DMS114 treated with DMSO at 0.1 percent for 48 hours (cell line): ENCODE measurements at regions not wholly inside any gene's neighbourhood (a gene's known extent, or its start where the extent isn't known, plus 50 kb on each side); places are given as distances from the start of the nearest gene placed in this dataset.
"Not testable (repeated sequence)": the region's sequence is repeated elsewhere in the genome, so short reads cannot be mapped to it uniquely, and the experiment has no call there.

ENCODE experiments used
- DNase-seq: peaks from one replicate; lab custom pipeline; 2025; ENCODE audit not compliant: unreplicated experiment; lab: John Stamatoyannopoulos, UW

GRCh38 chr14:105653921-105654320 lies 127.5 kb downstream of the TMEM121 start:
- not testable (repeated sequence) for DNase-seq

- DNase-seq, result not testable (repeated sequence)
Measured at GRCh38 chr14:105659255-105659654, 132.9 kb downstream of the TMEM121 start.

GRCh38 chr14:105659935-105660527 lies 133.6 kb downstream of the TMEM121 start:
- DNase-seq, result no peak

DNA sequence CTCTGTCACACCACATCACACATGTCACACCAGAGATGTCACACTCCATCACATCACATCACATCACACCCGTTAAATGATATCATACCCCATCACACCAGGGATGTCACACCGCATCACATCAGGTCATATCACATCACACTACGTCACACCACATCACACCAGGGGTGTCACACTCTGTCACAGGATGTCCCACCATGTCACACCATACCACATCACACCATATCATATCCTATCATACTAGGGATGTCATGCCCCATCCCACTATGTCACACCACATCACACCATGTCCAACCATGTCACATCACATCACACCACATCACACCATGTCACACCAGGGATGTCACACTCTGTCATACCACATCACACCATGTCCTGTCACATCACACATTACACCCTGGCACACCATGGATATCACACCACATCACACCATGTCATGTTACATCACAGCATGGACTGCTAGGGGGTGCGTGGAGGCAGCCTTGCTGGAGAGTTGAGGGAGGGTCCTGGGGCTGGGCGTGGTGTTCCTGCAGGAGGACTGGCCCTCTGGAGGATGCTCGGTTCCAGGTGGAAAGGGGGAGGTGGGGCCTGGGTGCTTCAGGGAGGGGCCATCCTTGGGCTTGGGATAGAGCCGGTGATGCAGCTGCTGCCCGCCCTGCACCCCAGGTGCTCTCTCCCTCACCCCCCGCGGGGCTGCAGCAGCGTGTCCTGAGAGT lies 134.6 kb downstream of the TMEM121 start:
- DNase-seq, result no peak

GRCh38 chr14:105662043-105662442 lies 135.7 kb downstream of the TMEM121 start:
- DNase-seq, result not testable (repeated sequence)

- DNase-seq, result not testable (repeated sequence)
Measured at GRCh38 chr14:105662592-105662991, 136.2 kb downstream of the TMEM121 start.

DNA sequence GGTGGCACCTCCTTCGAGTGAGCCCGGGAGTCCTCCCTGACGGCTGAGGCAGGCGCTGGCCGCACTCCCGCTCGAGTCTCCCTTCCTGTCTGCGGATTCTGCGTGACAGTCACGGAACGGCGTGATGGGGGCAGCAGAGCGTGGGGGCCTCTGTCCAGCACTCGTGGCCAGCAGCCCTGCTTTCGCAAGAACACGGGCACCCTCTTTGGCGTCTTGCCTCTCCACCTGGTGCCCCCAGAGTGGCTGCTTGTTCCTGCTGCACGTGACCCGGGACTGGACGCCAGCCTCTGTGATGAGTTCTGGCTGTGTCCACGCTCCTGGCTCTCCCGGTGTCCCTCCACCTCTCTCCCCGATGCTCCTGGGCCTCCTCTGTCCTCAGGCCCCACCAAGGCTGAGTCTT lies 136.9 kb downstream of the TMEM121 start:
- not testable (repeated sequence) for DNase-seq

DNA sequence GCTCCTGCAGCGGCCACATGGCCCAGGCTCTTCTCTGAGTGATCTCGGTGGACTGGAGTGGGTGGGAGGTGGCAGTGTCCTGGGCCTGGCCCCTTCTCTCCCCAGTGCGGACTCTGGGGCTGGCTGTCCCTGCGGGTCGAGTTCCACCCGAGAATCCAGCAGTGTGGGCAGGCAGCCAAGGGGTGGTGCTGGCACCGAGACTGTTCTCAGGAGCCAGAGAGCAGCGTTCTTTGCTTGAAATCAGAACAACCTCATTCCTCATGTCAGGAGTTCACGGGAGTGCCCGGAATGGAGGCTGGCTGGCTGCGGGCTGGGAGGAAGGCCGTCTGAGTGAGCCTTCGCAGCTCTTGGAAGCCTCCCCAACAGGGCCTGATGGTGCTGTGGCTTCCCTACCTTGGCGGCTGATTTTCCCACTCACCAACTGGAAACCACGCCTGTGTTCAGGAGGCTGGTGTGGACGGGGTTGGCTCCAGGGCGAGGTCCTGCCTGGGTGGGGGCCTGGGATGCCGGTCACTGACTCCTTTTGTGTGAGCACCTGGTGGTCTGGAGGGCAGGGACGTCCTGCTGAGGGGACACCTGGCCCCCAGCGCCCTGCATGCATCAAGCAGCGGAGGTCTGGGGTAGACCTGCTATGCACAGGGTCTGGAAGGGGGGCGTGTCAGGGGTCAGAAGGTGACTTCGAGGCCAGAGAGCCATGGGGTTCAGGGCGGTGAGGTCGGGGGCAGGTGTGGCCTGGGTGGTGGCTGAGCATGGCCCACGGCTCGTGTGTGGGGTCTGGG lies 137.6 kb downstream of the TMEM121 start:
- not testable (repeated sequence) for DNase-seq

DNA sequence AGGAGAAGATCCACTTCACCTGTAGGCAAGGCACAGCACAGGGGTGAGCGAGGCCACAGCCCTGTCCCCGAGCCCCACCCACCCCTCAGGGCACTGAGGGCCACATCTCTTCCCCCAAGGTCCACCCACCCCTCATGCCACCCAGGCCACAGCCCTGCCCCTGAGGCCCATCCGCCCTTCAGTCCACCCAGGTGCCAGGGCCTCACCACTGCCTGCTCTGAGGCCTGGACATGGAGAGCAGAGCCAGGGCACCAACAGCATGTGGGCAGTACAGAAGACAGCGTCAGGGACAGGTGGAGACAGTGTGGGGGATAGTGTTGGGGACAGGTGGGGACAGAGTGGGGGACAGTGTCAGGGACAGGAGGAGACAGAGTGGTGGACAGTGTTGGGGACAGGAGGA lies 138.3 kb downstream of the TMEM121 start:
- no peak for DNase-seq

DNA sequence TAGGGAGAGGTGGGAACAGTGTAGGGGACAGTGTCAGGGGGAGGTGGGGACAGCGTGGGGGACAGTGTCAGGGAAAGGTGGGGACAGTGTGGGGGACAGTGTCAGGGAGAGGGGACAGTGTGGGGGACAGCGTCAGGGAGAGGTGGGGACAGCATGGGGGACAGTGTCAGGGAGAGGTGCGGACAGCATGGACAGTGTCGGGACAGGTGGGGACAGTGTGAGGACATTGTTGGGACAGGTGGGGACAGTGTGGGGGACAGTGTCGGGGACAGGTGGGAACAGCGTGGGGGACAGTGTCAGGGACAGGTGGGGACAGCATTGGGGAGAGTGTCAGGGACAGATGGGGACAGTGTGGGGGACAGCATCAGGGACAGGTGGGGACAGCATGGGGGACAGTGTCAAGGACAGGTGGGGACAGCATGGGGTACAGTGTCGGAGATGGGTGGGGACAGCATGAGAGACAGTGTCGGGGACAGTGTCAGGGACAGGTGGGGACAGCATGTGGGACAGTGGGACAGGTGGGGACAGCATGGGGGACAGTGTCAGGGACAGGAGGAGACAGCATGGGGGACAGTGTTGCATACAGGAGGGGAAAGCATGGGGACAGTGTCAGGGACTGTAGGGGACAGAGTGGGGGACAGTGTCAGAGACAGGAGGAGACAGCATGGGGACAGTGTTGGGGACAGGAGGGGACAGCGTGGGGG lies 139.0 kb downstream of the TMEM121 start:
- no peak for DNase-seq

DNA sequence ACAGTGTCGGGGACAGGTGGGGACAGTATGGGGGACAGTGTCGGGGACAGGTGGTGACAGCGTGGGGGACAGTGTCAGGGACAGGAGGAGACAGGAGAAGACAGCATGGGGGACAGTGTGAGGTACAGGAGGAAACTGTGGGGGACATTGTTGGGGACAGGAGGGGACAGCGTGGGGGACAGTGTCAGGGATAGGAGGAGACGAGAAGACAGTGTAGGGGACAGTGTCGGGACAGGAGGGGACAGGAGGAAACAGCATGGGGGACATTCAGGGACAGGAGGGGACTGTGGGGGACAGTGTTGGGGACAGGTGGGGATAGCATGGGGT lies 139.5 kb downstream of the TMEM121 start:
- DNase-seq, result no peak

GRCh38 chr14:105666420-105666819 lies 140.0 kb downstream of the TMEM121 start:
- DNase-seq, result no peak

- DNase-seq, result not testable (repeated sequence)
Measured at GRCh38 chr14:105666991-105667662, 140.7 kb downstream of the TMEM121 start.

- DNase-seq, result not testable (repeated sequence)
Measured at GRCh38 chr14:105667663-105668020, 141.3 kb downstream of the TMEM121 start.

GRCh38 chr14:105668021-105668420 lies 141.6 kb downstream of the TMEM121 start:
- DNase-seq, result not testable (repeated sequence)

GRCh38 chr14:105668471-105669230 lies 142.3 kb downstream of the TMEM121 start:
- not testable (repeated sequence) for DNase-seq

DNA sequence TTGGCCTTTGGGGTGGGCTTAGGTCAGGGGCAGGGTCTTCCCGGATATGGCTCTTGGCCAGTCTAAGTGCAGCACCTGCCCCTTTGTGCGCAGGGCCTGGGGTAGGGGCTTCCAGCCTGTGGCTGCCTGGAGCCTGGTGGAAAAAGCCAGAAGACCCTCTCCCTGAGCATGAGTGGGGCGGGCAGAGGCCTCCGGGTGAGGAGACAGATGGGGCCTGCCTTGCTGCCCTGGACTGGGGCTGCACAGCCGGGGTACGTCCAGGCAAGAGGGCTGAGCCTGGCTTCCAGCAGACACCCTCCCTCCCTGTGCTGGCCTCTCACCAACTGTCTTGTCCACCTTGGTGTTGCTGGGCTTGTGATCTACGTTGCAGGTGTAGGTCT lies 142.8 kb downstream of the TMEM121 start:
- not testable (repeated sequence) for DNase-seq

DNA sequence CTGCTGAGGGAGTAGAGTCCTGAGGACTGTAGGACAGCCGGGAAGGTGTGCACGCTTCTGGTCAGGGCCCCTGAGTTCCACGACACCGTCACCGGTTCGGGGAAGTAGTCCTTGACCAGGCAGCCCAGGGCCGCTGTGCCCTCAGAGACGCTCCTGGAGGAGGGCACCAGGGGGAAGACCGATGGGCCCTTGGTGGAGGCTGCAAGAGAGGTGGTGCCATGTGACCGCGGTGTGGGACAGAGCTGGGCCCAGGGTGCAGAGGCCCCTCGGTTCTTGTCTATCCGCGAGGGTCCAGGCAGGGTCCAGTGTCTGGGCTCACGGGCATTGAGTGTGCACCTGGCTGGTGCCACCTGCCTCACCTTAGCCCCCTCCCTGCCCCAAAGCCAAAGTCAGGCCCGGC lies 143.3 kb downstream of the TMEM121 start:
- not testable (repeated sequence) for DNase-seq

DNA sequence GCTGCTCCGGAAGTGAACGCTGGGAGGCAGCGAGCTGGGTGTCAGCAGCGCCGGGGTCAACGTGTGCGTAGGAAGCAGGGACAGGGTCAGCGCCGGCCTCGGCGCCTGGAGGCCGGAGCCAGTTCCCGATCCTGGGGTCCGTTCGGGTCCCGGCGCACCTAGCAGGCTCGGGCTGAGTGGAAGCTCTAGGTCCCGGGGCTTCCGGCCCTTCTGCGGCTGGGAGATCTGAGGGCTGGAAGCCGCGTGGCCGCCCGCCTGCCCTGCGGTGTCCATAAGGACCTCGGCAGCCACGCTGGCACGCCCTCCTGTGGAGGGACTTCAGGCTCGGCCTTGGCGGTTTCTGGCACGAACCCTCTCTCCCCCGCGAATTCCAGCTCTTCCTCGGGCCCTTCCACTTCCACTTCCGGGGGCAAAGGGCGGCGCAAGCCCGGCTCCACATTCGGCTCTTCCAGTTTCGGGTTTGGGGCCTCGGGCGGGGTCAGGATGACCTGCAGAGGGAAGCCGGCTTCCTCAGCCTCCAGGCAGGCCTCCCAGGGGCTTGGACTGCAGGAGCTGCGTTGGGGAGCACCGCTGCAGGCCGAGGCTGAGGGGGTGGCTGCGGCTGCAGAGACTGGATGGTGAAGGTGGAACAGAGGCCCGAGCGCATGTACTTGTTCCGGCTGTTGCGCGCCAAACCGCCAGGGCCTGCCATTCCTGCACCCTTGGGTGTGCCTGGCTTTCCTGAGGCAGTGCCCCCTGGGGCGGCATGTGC lies 146.2 kb downstream of the TMEM121 start:
- not testable (repeated sequence) for DNase-seq
